Pancreas (tissue), 10 donors: ENCODE measurements at regions not wholly inside any gene's neighbourhood (a gene's known extent, or its start where the extent isn't known, plus 50 kb on each side); places are given as distances from the start of the nearest gene placed in this dataset.

Experiments
- ATAC-seq, 4 donors: fragments of 200-7000 bp; cut with Tn5 transposase; one replicate each; pipeline versions ENCODE4 v1.8.0 to v1.9.1; 2020; ENCODE audit warnings: mild to moderate bottlenecking in 4 of 4, moderate library complexity in 4 of 4
- DNase-seq, 6 donors: peaks; one replicate each; pipeline ENCODE4 v3.0.0-alpha.2; 2020
- FAIRE-seq: peaks from 2 replicates; lab custom pipeline; 2012; peaks lifted over from hg19 to GRCh38; lab: Jason Lieb, UNC
- H3K27ac ChIP-seq, 4 donors: fragments of 200-600 bp; sonication (generic); 1 replicate in 3 of 4; 2 replicates in 1 of 4; pipeline versions ENCODE4 v1.5.0 to v1.8.0; 2020
- H3K27me3 ChIP-seq, 4 donors: fragments of 200-600 bp; one replicate each; pipeline ENCODE4 v1.8.0; 2021
- H3K36me3 ChIP-seq, 3 donors: fragments of 200-600 bp; sonication (generic) in 1 of 3; one replicate each; pipeline versions ENCODE4 v1.5.0 to v1.8.0; 2020 to 2021
- H3K4me1 ChIP-seq, 3 donors: fragments of 200-600 bp; one replicate each; pipeline ENCODE4 v1.8.0; 2021
- H3K4me3 ChIP-seq, 4 donors: fragments of 200-600 bp; sonication (generic) in 2 of 4; one replicate each; pipeline versions ENCODE4 v1.5.0 to v1.8.0; 2020 to 2021
- H3K9me3 ChIP-seq, 4 donors: fragments of 200-600 bp; one replicate each; pipeline ENCODE4 v1.8.0; 2021
- WGBS, 2 donors: extraction: QIAGEN DNeasy Blood & Tissue Kit; methylation state at CpG; one replicate each; pipeline ENCODE4 v1.1.7; 2013; 5-methylcytosine and 5-hydroxymethylcytosine counted together
- intact Hi-C, 3 donors: fragments of 100-400 bp; cut with DNase I; formaldehyde crosslinking; loops; one replicate each; pipeline versions ENCODE4 v1.11.1 to v1.14.2; 2022
- TF ChIP-seq, protein P1 (sequence below), 4 donors: fragments of 200-600 bp; sonication (generic) in 3 of 4; IDR thresholded peaks; one replicate each; pipeline versions ENCODE4 v1.5.0 to v1.8.0; 2021; ENCODE audit warnings: antibody characterized with exemption in 4 of 4
- donor health status: healthy with polysubstance abuse.
- donor health status: DM: no; HTN: no; CAD: no; lungs with moderate emphysema.
- donor health status: DM: no; HTN: no; CAD: no.
- donor health status: control.
- donor health status: control.
- donor health status: Bipolar disorder and iron deficiency.
- donor health status: DM: yes; HTN: yes; CAD: no.
- donor health status: DM: no; HTN: no; CAD: no.
- donor health status: DM: no; HTN: no; CAD: no.
- donor health status: DM: yes; HTN: yes; CAD: no.

DNA sequence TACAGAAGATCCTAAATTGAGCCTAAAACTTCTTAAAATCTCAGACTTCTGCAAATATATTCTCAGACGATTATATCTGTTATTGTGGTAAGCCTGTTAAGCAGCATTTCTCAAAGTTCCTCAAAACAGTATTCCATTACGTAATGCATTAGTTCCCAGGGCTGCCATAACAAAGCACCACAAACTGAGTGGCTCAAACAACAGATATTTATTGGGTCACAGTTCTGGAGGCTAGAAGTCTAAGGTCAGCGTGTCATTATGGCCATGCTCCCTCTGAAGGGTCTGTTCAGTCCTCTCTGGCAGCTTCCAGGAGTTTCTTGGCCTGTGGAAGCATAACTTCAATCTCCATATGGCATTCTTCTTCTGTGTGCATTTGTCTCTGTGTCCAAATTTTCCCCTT is 103.5 kb upstream of the ST6GALNAC5 start:
- FAIRE-seq (no peak), DNase-seq (no peak)

DNA sequence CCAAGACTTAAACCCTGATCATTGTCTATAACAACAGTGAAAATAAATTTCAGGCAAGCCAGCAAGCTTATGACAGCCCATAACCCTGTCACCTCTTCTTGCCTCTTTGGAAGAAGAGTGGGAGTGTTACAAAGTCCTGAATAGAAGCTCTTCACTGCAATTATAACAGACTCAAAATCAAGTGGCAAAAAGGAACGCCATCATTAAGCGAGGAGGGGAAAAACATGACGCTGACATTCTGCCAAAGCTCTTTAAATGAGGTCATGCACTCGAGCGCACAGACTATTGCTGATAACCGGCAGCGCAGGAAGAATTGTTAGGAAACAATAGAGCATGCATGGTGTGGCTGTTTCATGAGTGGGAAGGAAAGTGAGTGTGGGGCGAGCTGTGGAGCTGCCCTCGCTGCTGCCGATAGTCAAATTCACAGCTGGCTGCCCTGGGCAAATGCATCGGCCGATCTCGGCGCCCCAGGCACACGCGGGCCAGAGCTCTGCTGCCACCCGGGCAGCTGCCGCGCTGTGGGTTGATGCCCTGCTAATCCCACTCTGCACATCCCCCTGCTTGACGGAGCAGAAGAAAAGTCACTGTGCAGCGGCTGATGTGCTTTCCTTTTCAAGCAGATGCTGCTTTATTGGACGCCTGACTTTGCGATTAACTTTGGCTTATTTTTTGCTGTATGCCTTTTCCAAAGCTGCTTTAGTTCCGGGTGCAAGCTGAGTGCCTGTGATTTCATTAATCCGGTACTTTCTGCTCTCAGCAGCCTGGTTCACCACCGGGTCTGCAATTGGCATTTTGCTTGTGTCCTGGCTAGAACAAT is 102.4 kb upstream of the ST6GALNAC5 start:
- peak in 2 of 4 donors; percentile 36 to 56 for ATAC-seq
- 59 to 61% methylated on average over 26 of the region's 26 CpGs for WGBS, 2 donors
- DNase-seq, result peak in 1 of 6 donors; percentile 50

More for the DNA sequence above, 103.5 kb upstream of the ST6GALNAC5 start:
- TF ChIP-seq, protein P1, sequence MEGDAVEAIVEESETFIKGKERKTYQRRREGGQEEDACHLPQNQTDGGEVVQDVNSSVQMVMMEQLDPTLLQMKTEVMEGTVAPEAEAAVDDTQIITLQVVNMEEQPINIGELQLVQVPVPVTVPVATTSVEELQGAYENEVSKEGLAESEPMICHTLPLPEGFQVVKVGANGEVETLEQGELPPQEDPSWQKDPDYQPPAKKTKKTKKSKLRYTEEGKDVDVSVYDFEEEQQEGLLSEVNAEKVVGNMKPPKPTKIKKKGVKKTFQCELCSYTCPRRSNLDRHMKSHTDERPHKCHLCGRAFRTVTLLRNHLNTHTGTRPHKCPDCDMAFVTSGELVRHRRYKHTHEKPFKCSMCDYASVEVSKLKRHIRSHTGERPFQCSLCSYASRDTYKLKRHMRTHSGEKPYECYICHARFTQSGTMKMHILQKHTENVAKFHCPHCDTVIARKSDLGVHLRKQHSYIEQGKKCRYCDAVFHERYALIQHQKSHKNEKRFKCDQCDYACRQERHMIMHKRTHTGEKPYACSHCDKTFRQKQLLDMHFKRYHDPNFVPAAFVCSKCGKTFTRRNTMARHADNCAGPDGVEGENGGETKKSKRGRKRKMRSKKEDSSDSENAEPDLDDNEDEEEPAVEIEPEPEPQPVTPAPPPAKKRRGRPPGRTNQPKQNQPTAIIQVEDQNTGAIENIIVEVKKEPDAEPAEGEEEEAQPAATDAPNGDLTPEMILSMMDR (IDR thresholded peaks at IDR 0.05), result no peak
- 56 to 66% methylated on average over 3 of the region's 3 CpGs for WGBS, 2 donors
- Histone ChIP-seq H3K4me3 (no peak overlapping the region), H3K27ac (no peak overlapping the region), H3K36me3 (no peaks in the 10 kb centered on the region), H3K4me1 (no peaks in the 10 kb centered on the region), H3K9me3 (no peaks in the 10 kb centered on the region), H3K27me3 (no peaks in the 10 kb centered on the region)
- intact Hi-C loops, result no loop called here
- no peak for ATAC-seq

DNA sequence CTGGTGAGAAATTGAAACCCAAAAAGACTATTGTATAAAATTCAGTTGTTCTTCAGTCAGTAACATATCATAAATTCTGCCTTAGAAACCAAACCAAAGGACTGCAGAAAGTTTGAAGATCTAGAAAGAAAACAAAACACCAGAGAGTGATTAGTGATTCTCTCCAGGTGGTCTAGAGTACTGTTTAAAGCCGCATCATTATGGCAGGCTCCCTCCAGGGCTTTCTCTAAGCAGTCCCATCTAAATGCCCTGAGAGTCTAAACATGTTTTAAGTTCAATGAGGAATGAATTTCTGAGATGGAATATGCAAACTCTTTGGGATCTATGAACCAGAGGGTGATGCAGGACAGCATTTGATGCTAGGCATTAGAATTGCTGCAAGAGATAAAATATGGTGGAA is 100.9 kb upstream of the ST6GALNAC5 start:
- Histone ChIP-seq H3K9me3 (no peaks in the 10 kb centered on the region), H3K27ac (no peak overlapping the region), H3K27me3 (no peaks in the 10 kb centered on the region), H3K4me1 (no peaks in the 10 kb centered on the region), H3K4me3 (no peak overlapping the region), H3K36me3 (no peaks in the 10 kb centered on the region)
- ATAC-seq (no peak), DNase-seq (no peak), FAIRE-seq (no peak)
- 49 to 62% methylated on average over 1 of the region's 1 CpG for WGBS, 2 donors
- intact Hi-C loops, result no loop called here
- TF ChIP-seq, protein P1 (IDR thresholded peaks at IDR 0.05), result no peak

More for the DNA sequence above, 102.4 kb upstream of the ST6GALNAC5 start:
- TF ChIP-seq, protein P1 (IDR thresholded peaks at IDR 0.05), result no peak
- H3K4me1 ChIP-seq, result no peaks in the 10 kb centered on the region
- H3K9me3 ChIP-seq, result no peaks in the 10 kb centered on the region
- no peak overlapping the region for H3K27ac ChIP-seq
- no peaks in the 10 kb centered on the region for H3K36me3 ChIP-seq
- H3K27me3 ChIP-seq, result no peaks in the 10 kb centered on the region
- no peak for FAIRE-seq
- intact Hi-C loops, result no loop called here
- no peak overlapping the region for H3K4me3 ChIP-seq

DNA sequence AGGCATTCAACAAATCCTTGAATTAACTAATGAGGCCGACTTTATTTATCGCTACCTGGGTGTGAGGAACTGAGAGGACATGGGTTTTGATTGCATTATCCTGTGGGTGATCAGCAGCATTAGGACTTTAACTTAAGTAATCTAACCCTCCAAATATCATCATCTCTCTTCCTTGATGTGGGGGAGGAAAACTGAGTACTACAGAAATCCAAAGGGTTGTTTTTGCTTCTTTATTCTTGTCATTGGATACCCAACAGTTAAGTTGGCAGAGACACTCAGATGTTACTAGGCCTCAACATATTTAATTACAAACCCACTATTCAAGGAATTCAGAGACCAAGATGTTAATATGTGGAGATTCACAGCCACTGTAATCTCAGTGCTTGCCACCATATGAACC is 97.4 kb upstream of the ST6GALNAC5 start:
- Histone ChIP-seq H3K27me3 (no peaks in the 10 kb centered on the region), H3K36me3 (no peaks in the 10 kb centered on the region), H3K4me3 (no peak overlapping the region), H3K4me1 (no peaks in the 10 kb centered on the region), H3K9me3 (no peaks in the 10 kb centered on the region), H3K27ac (no peak overlapping the region)
- 80 to 88% methylated on average over 2 of the region's 2 CpGs for WGBS, 2 donors
- TF ChIP-seq, protein P1 (IDR thresholded peaks at IDR 0.05), result no peak
- FAIRE-seq (no peak), DNase-seq (no peak), ATAC-seq (no peak)
- intact Hi-C loops, result no loop called here

DNA sequence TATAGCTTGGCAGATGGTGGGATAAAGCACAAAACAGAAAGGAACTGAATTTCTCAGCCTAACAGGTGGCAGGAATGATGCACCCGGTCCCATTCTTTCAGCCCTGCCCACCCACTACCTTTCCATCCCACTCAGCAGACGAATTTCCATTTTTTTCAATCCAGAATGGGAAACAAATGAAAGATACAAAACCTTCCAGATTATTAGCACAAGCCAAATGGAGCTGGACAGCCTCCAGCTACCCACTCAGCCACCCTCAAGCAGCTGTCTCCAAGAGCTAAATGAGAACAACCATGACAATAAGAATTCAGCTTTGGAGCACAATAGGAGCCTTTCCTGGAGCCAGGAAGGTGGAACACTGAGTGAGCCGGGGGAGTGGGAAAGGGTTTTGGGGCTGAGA is 96.3 kb upstream of the ST6GALNAC5 start:
- Histone ChIP-seq H3K9me3 (no peaks in the 10 kb centered on the region), H3K4me3 (no peak overlapping the region), H3K27ac (no peak overlapping the region), H3K4me1 (no peaks in the 10 kb centered on the region), H3K36me3 (no peaks in the 10 kb centered on the region), H3K27me3 (no peaks in the 10 kb centered on the region)
- WGBS, 2 donors, result 22 to 24% methylated on average over 3 of the region's 3 CpGs
- no peak for FAIRE-seq
- TF ChIP-seq, protein P1 (IDR thresholded peaks at IDR 0.05), result no peak
- intact Hi-C loops, result no loop called here
- DNase-seq, result no peak
- ATAC-seq, result peak in 1 of 4 donors; percentile 27
